GM21576 (cell line): ENCODE measurements at regions not wholly inside any gene's neighbourhood (a gene's known extent, or its start where the extent isn't known, plus 50 kb on each side); places are given as distances from the start of the nearest gene placed in this dataset.

Experiments
- ATAC-seq: cut with Tn5 transposase; IDR thresholded peaks from one replicate; pipeline ENCODE4 v1.9.1; 2021; ENCODE audit warnings: mild to moderate bottlenecking, moderate library complexity; ENCODE audit not compliant: unreplicated experiment

- no peak for ATAC-seq
Measured at GRCh38 chr12:124687917-124688316, 120.5 kb upstream of the NCOR2 start.

- no peak for ATAC-seq
Measured at GRCh38 chr12:124687174-124687902, 119.9 kb upstream of the NCOR2 start.

GRCh38 chr12:124686370-124687173 is 119.2 kb upstream of the NCOR2 start:
- no peak for ATAC-seq

- ATAC-seq, result no peak
Measured at GRCh38 chr12:124685689-124686369, 118.4 kb upstream of the NCOR2 start.

- ATAC-seq, result no peak
Measured at GRCh38 chr12:124684971-124685688, 117.7 kb upstream of the NCOR2 start.

GRCh38 chr12:124684496-124684895 is 117.1 kb upstream of the NCOR2 start:
- ATAC-seq, result no peak

- no peak for ATAC-seq
Measured at GRCh38 chr12:124683152-124684124, 116.0 kb upstream of the NCOR2 start.

- ATAC-seq, result no peak
Measured at GRCh38 chr12:124682425-124683151, 115.2 kb upstream of the NCOR2 start.

- no peak for ATAC-seq
Measured at GRCh38 chr12:124681779-124682391, 114.5 kb upstream of the NCOR2 start.

GRCh38 chr12:124680863-124681778 is 113.7 kb upstream of the NCOR2 start:
- ATAC-seq, result no peak

- ATAC-seq, result no peak
Measured at GRCh38 chr12:124679533-124680371, 112.3 kb upstream of the NCOR2 start.

- ATAC-seq, result no peak
Measured at GRCh38 chr12:124679047-124679446, 111.6 kb upstream of the NCOR2 start.

GRCh38 chr12:124678421-124678893 is 111.0 kb upstream of the NCOR2 start:
- ATAC-seq, result no peak

GRCh38 chr12:124677552-124678356 is 110.3 kb upstream of the NCOR2 start:
- no peak for ATAC-seq

GRCh38 chr12:124676714-124677462 is 109.5 kb upstream of the NCOR2 start:
- ATAC-seq, result no peak
